ENCODE measurements at regions not wholly inside any gene's neighbourhood (a gene's known extent, or its start where the extent isn't known, plus 50 kb on each side); places are given as distances from the start of the nearest gene placed in this dataset.

GRCh38 chr5:38753141-38753540 lies 92.7 kb upstream of the OSMR start:
- H2AFZ ChIP-seq (ENCODE audit: insufficient read depth, low read depth, low read length, poor library complexity, severe bottlenecking): no peak overlapping the region
- Mint-ChIP-seq H3K27me3 (peaks cover 11% of the 10 kb centered on the region), H3K27ac (no peak overlapping the region), H3K4me1 (no peaks in the 10 kb centered on the region), H3K9me3 (ENCODE audit: insufficient read depth) (no peaks in the 10 kb centered on the region), H3K4me3 (no peak overlapping the region)
- H3K79me2 ChIP-seq (ENCODE audit: control insufficient read depth, insufficient read depth, low read length): no peaks in the 10 kb centered on the region
- H3K9me3 ChIP-seq (ENCODE audit: control extremely low read depth in 1 of 3, control insufficient read depth in 2 of 3, insufficient read depth in 1 of 3, low read length in 2 of 3): no peaks in the 10 kb centered on the region
- WGBS (ENCODE audit: insufficient coverage): 63% methylated on average over 2 of the region's 3 CpGs
- no peak overlapping the region for H3K4me2 ChIP-seq (replicated peaks; ENCODE audit: low read depth, low read length, poor library complexity, severe bottlenecking)
- no peak overlapping the region for H3K4me3 ChIP-seq (ENCODE audit: control extremely low read depth in 1 of 5, extremely low read depth in 1 of 5, insufficient read depth in 1 of 5, low read depth in 2 of 5, low read length in 4 of 5)
- intact Hi-C loops (cut with micrococcal nuclease): no loop called here
- POLR2A ChIA-PET: no interaction called here
- no peak overlapping the region for H3K27ac ChIP-seq (ENCODE audit: low read length in 2 of 2)
- no peak overlapping the region for H3K9ac ChIP-seq (ENCODE audit: low read length)
- no peaks in the 10 kb centered on the region for H3K27me3 ChIP-seq (replicated peaks in 1 of 4; ENCODE audit: control extremely low read depth in 1 of 4, control insufficient read depth in 3 of 4, insufficient read depth in 4 of 4, low read length in 3 of 4)
- CTCF ChIA-PET: no interaction called here
- TF ChIP-seq EZH2 (IDR thresholded peaks at IDR 0.05; ENCODE audit: borderline replicate concordance, insufficient read depth, low read depth, low read length, poor library complexity, severe bottlenecking) (no peak), CTCF (IDR thresholded peaks at IDR 0.05) (no peak)
- no peaks in the 10 kb centered on the region for H3K4me1 ChIP-seq (ENCODE audit: control insufficient read depth in 2 of 2, insufficient read depth in 2 of 2, low read length in 2 of 2)
- no peak for ATAC-seq (ENCODE audit: low read depth)
- H4K20me1 ChIP-seq (ENCODE audit: control insufficient read depth, insufficient read depth, low read length, poor library complexity, severe bottlenecking): no peaks in the 10 kb centered on the region
- H3K36me3 ChIP-seq (replicated peaks in 1 of 2; ENCODE audit: control extremely low read depth in 1 of 2, control insufficient read depth in 1 of 2, extremely low read depth in 1 of 2, insufficient read depth in 2 of 2, low read length in 1 of 2): no peaks in the 10 kb centered on the region
- no peak for DNase-seq

- no peak overlapping the region for H3K4me3 Mint-ChIP-seq
- no peaks in the 10 kb centered on the region for H3K9me3 Mint-ChIP-seq (ENCODE audit: insufficient read depth)
- Histone ChIP-seq H3K27ac (ENCODE audit: low read length in 2 of 2) (no peak overlapping the region), H3K36me3 (replicated peaks in 1 of 2; ENCODE audit: control extremely low read depth in 1 of 2, control insufficient read depth in 1 of 2, extremely low read depth in 1 of 2, insufficient read depth in 2 of 2, low read length in 1 of 2) (no peaks in the 10 kb centered on the region), H3K9ac (ENCODE audit: low read length) (no peak overlapping the region), H2AFZ (ENCODE audit: insufficient read depth, low read depth, low read length, poor library complexity, severe bottlenecking) (no peak overlapping the region), H3K9me3 (ENCODE audit: control extremely low read depth in 1 of 3, control insufficient read depth in 2 of 3, insufficient read depth in 1 of 3, low read length in 2 of 3) (no peaks in the 10 kb centered on the region), H3K4me1 (ENCODE audit: control insufficient read depth in 2 of 2, insufficient read depth in 2 of 2, low read length in 2 of 2) (no peaks in the 10 kb centered on the region), H3K27me3 (replicated peaks in 1 of 4; ENCODE audit: control extremely low read depth in 1 of 4, control insufficient read depth in 3 of 4, insufficient read depth in 4 of 4, low read length in 3 of 4) (no peaks in the 10 kb centered on the region), H3K4me3 (ENCODE audit: control extremely low read depth in 1 of 5, extremely low read depth in 1 of 5, insufficient read depth in 1 of 5, low read depth in 2 of 5, low read length in 4 of 5) (no peak overlapping the region), H3K79me2 (ENCODE audit: control insufficient read depth, insufficient read depth, low read length) (no peaks in the 10 kb centered on the region), H4K20me1 (ENCODE audit: control insufficient read depth, insufficient read depth, low read length, poor library complexity, severe bottlenecking) (no peaks in the 10 kb centered on the region), H3K4me2 (replicated peaks; ENCODE audit: low read depth, low read length, poor library complexity, severe bottlenecking) (no peak overlapping the region)
- H3K27ac Mint-ChIP-seq: no peak overlapping the region
- intact Hi-C loops (cut with micrococcal nuclease): no loop called here
- no peaks in the 10 kb centered on the region for H3K4me1 Mint-ChIP-seq
- no CpG with 5 or more reads among the region's 5 CpGs for WGBS (ENCODE audit: insufficient coverage)
- ChIA-PET POLR2A (no interaction called here), CTCF (no interaction called here)
- ATAC-seq (ENCODE audit: low read depth) (no peak), DNase-seq (no peak)
- TF ChIP-seq CTCF (IDR thresholded peaks at IDR 0.05): no peak
- no peak for TF ChIP-seq EZH2 (IDR thresholded peaks at IDR 0.05; ENCODE audit: borderline replicate concordance, insufficient read depth, low read depth, low read length, poor library complexity, severe bottlenecking)
- peaks cover 14% of the 10 kb centered on the region for H3K27me3 Mint-ChIP-seq
These were observed 92.0 kb upstream of the OSMR start for GRCh38 chr5:38753776-38754175.
